NCI-H146 treated with DMSO at 0.1 percent for 48 hours (cell line): ENCODE measurements at regions not wholly inside any gene's neighbourhood (a gene's known extent, or its start where the extent isn't known, plus 50 kb on each side); places are given as distances from the start of the nearest gene placed in this dataset.
"Not testable (repeated sequence)": the region's sequence is repeated elsewhere in the genome, so short reads cannot be mapped to it uniquely, and the experiment has no call there.

Experiments
- DNase-seq: peaks from one replicate; lab custom pipeline; 2025; ENCODE audit not compliant: unreplicated experiment; lab: John Stamatoyannopoulos, UW

- no peak for DNase-seq
These were observed 264.6 kb upstream of the THUMPD2 start for GRCh38 chr2:40043641-40044040.

DNA sequence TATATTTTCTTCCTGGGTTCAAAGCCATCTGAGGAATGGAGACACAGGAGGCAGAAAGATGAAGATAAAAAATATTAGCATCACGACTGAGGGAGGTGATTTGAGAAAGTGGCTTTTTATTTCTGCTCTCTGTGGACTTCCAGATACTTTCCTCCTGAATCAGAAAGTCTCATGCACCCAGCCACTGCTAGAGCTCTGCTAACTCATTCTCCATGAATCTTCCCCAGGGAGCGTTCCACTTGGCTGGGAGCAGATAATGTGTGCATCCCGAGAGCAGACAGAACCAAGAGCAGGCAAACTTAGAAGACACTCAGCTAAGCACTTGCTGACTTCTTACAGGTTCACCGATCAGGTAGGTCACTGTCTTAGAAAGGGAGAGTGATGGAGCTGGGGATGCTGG lies 264.1 kb upstream of the THUMPD2 start:
- DNase-seq: no peak

GRCh38 chr2:40041422-40042382 lies 262.6 kb upstream of the THUMPD2 start:
- DNase-seq: no peak

- no peak for DNase-seq
These were observed 260.5 kb upstream of the THUMPD2 start for GRCh38 chr2:40039549-40039948.

GRCh38 chr2:40038646-40039045 lies 259.6 kb upstream of the THUMPD2 start:
- no peak for DNase-seq

- DNase-seq: no peak
These were observed 258.2 kb upstream of the THUMPD2 start for GRCh38 chr2:40037303-40037702.

DNA sequence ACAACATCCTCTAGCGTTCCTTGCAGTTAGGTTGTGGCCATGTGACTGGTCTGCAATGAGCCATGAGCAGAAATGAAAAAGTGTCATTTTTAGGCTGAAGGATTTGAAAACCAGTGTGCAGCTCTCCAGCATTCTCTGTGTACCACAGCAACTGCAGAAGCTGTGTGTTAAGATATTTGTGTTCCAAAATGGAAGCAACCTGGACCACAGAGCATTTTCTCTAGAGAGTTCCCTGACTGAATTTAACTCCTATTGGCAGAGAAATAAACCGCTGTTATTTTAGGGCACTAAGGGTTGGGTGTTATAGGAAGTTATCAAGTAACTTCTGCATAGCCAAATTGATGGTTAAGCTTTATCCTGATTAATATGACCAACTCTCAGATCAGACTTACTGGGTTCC lies 257.2 kb upstream of the THUMPD2 start:
- DNase-seq: no peak

DNA sequence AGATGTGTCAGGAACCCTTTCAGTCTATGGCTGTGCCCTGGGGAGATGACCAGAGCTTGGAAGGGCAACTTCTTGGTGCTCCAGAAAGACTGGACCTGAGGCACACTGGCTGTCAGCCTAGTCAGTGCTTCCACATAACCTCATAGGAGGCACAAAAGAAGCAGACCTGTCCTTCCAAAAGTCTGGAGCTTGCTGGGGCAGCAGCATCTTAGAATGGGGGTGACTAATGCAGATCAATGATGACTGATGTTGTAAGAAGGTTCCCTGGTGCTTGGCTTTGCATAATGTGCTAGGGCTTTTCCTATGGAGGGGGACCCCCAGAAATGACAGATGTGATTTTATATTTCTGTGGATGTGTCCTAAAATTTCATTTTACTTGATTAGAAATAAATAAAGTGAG lies 255.7 kb upstream of the THUMPD2 start:
- no peak for DNase-seq

- DNase-seq: no peak
These were observed 255.1 kb upstream of the THUMPD2 start for GRCh38 chr2:40034198-40034597.

DNA sequence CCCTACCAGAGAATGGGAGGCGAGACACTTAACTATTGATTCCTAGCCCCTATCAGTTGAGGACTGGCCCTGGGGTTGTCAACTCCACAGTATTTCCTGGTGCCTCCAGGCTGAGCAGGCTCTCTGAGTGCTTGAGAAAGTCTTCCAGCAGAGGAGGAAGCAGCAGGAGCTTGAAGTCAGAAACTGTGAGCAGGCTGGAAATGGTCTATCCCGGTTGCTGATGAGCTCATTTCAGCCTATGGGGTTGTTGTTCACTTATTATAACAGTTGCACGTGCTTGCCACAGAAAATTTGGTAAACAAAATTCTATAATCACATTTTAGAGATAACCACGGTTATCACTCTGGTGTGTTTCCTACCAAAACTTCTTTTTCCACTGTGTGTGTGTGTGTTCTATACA lies 254.7 kb upstream of the THUMPD2 start:
- no peak for DNase-seq

GRCh38 chr2:40032650-40033319 lies 253.7 kb upstream of the THUMPD2 start:
- no peak for DNase-seq

- no peak for DNase-seq
These were observed 251.5 kb upstream of the THUMPD2 start for GRCh38 chr2:40030456-40030975.

DNA sequence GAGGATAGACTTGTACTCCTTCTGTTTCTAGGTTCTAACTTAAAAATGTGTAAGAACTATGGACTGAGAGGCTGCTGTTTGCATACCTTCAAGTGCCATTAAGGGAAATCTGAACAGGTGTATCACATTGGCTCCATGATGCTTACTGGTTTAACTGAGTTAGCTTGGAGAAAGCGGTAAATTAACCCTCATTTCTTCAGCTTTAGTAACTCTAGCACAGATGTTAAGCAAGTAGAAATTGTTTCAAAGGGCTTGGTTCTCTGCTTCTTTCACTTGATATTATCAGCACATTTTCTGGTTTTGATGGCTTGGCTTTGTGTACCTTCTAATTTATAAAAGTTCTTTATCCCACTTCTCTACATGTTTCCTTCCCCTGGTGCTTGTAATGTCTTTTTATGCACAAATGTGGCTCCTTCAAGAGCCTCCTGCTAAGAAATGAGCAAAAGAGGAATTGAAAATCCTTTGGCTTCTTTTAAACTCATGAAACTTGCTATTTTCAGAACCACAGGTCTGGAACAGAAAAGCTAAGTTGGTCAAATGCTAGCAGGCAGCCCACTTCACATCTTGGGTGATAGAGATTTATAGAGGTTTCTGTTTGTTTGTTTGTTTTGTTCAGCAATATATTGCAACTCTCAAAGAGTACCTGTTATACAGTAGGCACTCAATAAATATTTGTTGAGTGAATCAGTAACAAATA lies 249.9 kb upstream of the THUMPD2 start:
- DNase-seq: no peak

GRCh38 chr2:40027968-40028367 lies 248.9 kb upstream of the THUMPD2 start:
- no peak for DNase-seq

- DNase-seq: not testable (repeated sequence)
These were observed 246.2 kb upstream of the THUMPD2 start for GRCh38 chr2:40025276-40025675.

DNA sequence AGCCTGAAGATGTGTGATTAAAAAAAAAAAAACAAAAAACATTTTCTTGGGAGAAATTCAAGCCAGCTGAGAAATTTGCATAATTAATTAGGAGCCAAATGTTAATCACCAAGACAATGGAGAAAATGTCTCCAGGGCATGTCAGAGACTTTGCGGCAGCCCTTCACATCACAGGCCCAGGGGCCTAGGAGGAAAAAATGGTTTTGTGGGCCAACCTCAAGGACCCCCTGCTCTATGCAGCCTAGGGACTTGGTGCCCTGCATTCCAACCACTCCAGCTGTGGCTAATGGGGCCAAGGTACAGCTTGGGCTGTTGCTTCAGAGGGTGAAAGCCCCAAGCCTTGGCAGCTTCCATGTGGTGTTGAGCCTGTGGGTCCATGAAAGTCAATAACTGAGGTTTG lies 241.9 kb upstream of the THUMPD2 start:
- DNase-seq: no peak

DNA sequence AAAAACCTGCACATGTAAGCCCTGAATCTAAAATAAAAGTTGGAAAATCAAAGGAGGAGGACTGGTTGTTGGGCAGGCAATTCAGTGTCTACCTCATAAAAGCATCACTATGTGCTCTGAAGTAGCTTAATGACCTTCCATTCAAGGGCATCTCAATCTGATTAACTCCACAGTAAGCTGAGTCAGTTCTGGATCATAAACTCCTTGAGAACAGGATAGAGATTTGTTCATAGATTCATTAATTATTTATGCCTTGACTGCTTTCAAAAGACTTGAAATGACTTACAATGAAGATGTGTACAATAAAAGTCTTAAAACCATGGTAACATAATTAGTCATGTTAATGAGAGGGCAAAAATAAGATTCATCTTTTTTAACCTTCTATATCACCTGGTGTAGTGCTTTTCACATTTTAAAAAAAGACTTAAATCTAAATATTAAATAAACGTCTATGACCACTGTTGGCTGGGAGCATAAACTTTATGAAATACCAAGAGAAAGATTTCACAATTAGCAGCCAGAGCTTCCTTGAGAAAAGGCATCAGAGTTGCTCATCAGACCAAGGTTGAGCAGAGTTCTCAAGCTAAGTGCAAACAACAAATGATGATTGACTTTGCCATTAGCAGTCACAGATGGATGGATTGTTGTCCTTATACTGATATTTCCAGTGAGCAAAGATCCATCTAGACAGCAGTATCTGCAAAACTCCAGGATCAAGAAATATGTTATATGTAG lies 237.3 kb upstream of the THUMPD2 start:
- no peak for DNase-seq

GRCh38 chr2:40013962-40014361 lies 234.9 kb upstream of the THUMPD2 start:
- DNase-seq: not testable (repeated sequence)

- no peak for DNase-seq
These were observed 225.3 kb upstream of the THUMPD2 start for GRCh38 chr2:40004336-40004735.

DNA sequence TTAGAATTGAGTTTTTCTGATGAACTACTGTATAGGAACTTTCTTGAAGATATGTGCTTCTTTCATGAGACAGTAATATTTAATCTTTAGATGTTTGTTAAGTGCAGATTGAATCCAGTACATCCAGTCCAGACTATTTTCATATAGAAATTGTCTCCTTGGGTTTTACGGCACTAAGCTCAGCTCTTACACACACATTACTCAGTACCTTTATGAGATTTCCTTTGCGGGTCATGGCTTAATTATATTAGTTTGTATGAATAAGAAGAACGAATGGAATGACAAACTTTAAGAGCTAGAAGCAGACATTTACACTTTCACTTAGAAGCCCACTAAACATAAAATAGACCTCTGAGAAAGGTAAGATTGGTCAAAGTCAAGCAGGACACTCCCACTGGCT lies 223.3 kb upstream of the THUMPD2 start:
- no peak for DNase-seq

- no peak for DNase-seq
These were observed 220.8 kb upstream of the THUMPD2 start for GRCh38 chr2:39999864-40000263.
